Lower lobe of right lung (tissue), 2 donors: ENCODE measurements at regions not wholly inside any gene's neighbourhood (a gene's known extent, or its start where the extent isn't known, plus 50 kb on each side); places are given as distances from the start of the nearest gene placed in this dataset.

ENCODE experiments used
- ATAC-seq, 2 donors: fragments of 200-7000 bp; cut with Tn5 transposase; one replicate each; pipeline ENCODE4 v1.9.1; 2020 to 2022; ENCODE audit warnings: mild to moderate bottlenecking in 2 of 2, moderate library complexity in 2 of 2
- DNase-seq: peaks from one replicate; pipeline ENCODE4 v3.0.0-alpha.2; 2020
- H3K27ac ChIP-seq: fragments of 200-600 bp; one replicate; pipeline ENCODE4 v1.8.0; 2022
- H3K27me3 ChIP-seq: fragments of 200-600 bp; one replicate; pipeline ENCODE4 v1.8.0; 2022; ENCODE audit warnings: low read depth
- H3K36me3 ChIP-seq: fragments of 200-600 bp; one replicate; pipeline ENCODE4 v1.8.0; 2022; ENCODE audit warnings: mild to moderate bottlenecking
- H3K4me1 ChIP-seq: fragments of 200-600 bp; one replicate; pipeline ENCODE4 v1.8.0; 2022
- H3K4me3 ChIP-seq: fragments of 200-600 bp; one replicate; pipeline ENCODE4 v1.8.0; 2022; ENCODE audit warnings: mild to moderate bottlenecking
- H3K9me3 ChIP-seq: fragments of 200-600 bp; one replicate; pipeline ENCODE4 v1.8.0; 2022
- CTCF ChIP-seq: fragments of 200-600 bp; IDR thresholded peaks from one replicate; pipeline ENCODE4 v1.8.0; 2022; ENCODE audit warnings: antibody characterized with exemption, mild to moderate bottlenecking
- intact Hi-C: fragments of 100-400 bp; cut with DNase I; formaldehyde crosslinking; loops from one replicate; pipeline ENCODE4 v1.11.0; 2022
- donor health status: DM: no; HTN: yes; CAD: no; lungs with severe emphysema.

GRCh38 chr5:152061095-152061494 lies 136.4 kb upstream of the GLRA1 start:
- intact Hi-C loops: no loop called here
- DNase-seq: no peak

GRCh38 chr5:152058267-152058666 lies 133.6 kb upstream of the GLRA1 start:
- ATAC-seq: no peak
- H3K9me3 ChIP-seq: no peaks in the 10 kb centered on the region
- no peaks in the 10 kb centered on the region for H3K27me3 ChIP-seq
- no peak overlapping the region for H3K27ac ChIP-seq
- TF ChIP-seq CTCF: no peak
- no peak for DNase-seq
- intact Hi-C loops: no loop called here
- H3K36me3 ChIP-seq: no peaks in the 10 kb centered on the region
- H3K4me1 ChIP-seq: no peaks in the 10 kb centered on the region
- H3K4me3 ChIP-seq: no peak overlapping the region

More at GRCh38 chr5:152061095-152061494, 136.4 kb upstream of the GLRA1 start:
- H3K4me3 ChIP-seq: no peak overlapping the region
- no peak for ATAC-seq
- TF ChIP-seq CTCF: no peak
- H3K36me3 ChIP-seq: no peaks in the 10 kb centered on the region
- no peaks in the 10 kb centered on the region for H3K4me1 ChIP-seq
- no peaks in the 10 kb centered on the region for H3K9me3 ChIP-seq
- no peaks in the 10 kb centered on the region for H3K27me3 ChIP-seq
- no peak overlapping the region for H3K27ac ChIP-seq

GRCh38 chr5:152056931-152057330 lies 132.3 kb upstream of the GLRA1 start:
- no peak overlapping the region for H3K27ac ChIP-seq
- H3K4me3 ChIP-seq: no peak overlapping the region
- no peaks in the 10 kb centered on the region for H3K9me3 ChIP-seq
- ATAC-seq (no peak), DNase-seq (no peak)
- H3K4me1 ChIP-seq: no peaks in the 10 kb centered on the region
- TF ChIP-seq CTCF: no peak
- no peaks in the 10 kb centered on the region for H3K36me3 ChIP-seq
- H3K27me3 ChIP-seq: no peaks in the 10 kb centered on the region
- intact Hi-C loops: no loop called here

- no peak for DNase-seq
- H3K27ac ChIP-seq: no peak overlapping the region
- TF ChIP-seq CTCF: no peak
These were observed 127.8 kb upstream of the GLRA1 start for GRCh38 chr5:152052470-152052869.

GRCh38 chr5:152051499-152052454 lies 127.1 kb upstream of the GLRA1 start:
- DNase-seq (no peak), ATAC-seq (no peak)
- peaks cover 5% of the 10 kb centered on the region for H3K9me3 ChIP-seq
- H3K27me3 ChIP-seq: no peaks in the 10 kb centered on the region
- no peak overlapping the region for H3K4me3 ChIP-seq
- no peak for TF ChIP-seq CTCF
- H3K4me1 ChIP-seq: no peaks in the 10 kb centered on the region
- no peaks in the 10 kb centered on the region for H3K36me3 ChIP-seq
- intact Hi-C loops: no loop called here
- H3K27ac ChIP-seq: no peak overlapping the region

More at GRCh38 chr5:152052470-152052869, 127.8 kb upstream of the GLRA1 start:
- Histone ChIP-seq H3K36me3 (no peaks in the 10 kb centered on the region), H3K4me1 (no peaks in the 10 kb centered on the region), H3K9me3 (peaks cover 5% of the 10 kb centered on the region), H3K4me3 (no peak overlapping the region), H3K27me3 (no peaks in the 10 kb centered on the region)
- intact Hi-C loops: no loop called here
- no peak for ATAC-seq
